ENCODE measurements at regions not wholly inside any gene's neighbourhood (a gene's known extent, or its start where the extent isn't known, plus 50 kb on each side); places are given as distances from the start of the nearest gene placed in this dataset.

- intact Hi-C loops (cut with DNase I; ENCODE audit: low total_unique reads): no loop called here
- Histone ChIP-seq H3K27me3 (no peaks in the 10 kb centered on the region), H3K4me1 (no peaks in the 10 kb centered on the region), H3K9me3 (no peaks in the 10 kb centered on the region), H3K4me3 (no peak overlapping the region), H3K36me3 (ENCODE audit: low read depth, missing control alignments) (no peaks in the 10 kb centered on the region), H3K27ac (no peak overlapping the region)
- DNase-seq: no peak
- 75 to 76% methylated on average over 3 of the region's 3 CpGs for WGBS, 2 donors
- no peak for TF ChIP-seq CTCF (IDR thresholded peaks at IDR 0.05)
- no peak for TF ChIP-seq POLR2A (IDR thresholded peaks at IDR 0.05)
Measured at GRCh38 chr7:93006480-93007095, 111.2 kb downstream of the SAMD9 start.

- no peak for DNase-seq
- Histone ChIP-seq H3K27me3 (no peaks in the 10 kb centered on the region), H3K4me1 (no peaks in the 10 kb centered on the region), H3K27ac (no peak overlapping the region), H3K36me3 (ENCODE audit: low read depth, missing control alignments) (no peaks in the 10 kb centered on the region), H3K4me3 (no peak overlapping the region), H3K9me3 (no peaks in the 10 kb centered on the region)
- intact Hi-C loops (cut with DNase I; ENCODE audit: low total_unique reads): no loop called here
- TF ChIP-seq CTCF (IDR thresholded peaks at IDR 0.05): no peak
- no peak for TF ChIP-seq POLR2A (IDR thresholded peaks at IDR 0.05)
- WGBS, 2 donors: 97 to 100% methylated on average over 2 of the region's 2 CpGs
Measured at GRCh38 chr7:93004906-93005305, 112.9 kb downstream of the SAMD9 start.

GRCh38 chr7:92997719-92998118, 120.1 kb downstream of the SAMD9 start:
- no peaks in the 10 kb centered on the region for H3K27me3 ChIP-seq
- no peaks in the 10 kb centered on the region for H3K4me1 ChIP-seq
- TF ChIP-seq CTCF (IDR thresholded peaks at IDR 0.05) (no peak), POLR2A (IDR thresholded peaks at IDR 0.05) (no peak)
- no peak overlapping the region for H3K27ac ChIP-seq
- H3K4me3 ChIP-seq: no peak overlapping the region
- no peak for DNase-seq
- intact Hi-C loops (cut with DNase I; ENCODE audit: low total_unique reads): no loop called here
- H3K36me3 ChIP-seq (ENCODE audit: low read depth, missing control alignments): no peaks in the 10 kb centered on the region
- H3K9me3 ChIP-seq: no peaks in the 10 kb centered on the region

DNA sequence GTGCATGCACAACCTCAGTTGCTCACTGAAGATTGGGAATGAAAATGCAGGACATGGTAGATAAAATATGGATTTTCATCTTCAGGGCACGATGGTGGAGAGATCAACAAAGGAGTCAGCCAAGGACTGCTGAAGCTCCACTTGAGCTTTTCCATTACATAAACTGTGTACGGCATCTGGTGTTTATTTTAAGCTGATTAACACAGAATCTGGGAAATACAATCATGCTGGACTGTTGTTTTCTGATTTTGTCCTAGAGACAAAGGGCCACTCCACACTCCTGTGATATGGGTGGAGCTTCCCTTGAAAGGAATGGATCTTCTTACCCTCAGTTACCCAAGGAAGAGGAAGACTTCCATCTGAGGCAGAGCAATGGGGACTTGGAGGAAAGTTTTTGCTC, 120.6 kb downstream of the SAMD9 start:
- intact Hi-C loops (cut with DNase I; ENCODE audit: low total_unique reads): no loop called here
- Histone ChIP-seq H3K36me3 (ENCODE audit: low read depth, missing control alignments) (no peaks in the 10 kb centered on the region), H3K9me3 (no peaks in the 10 kb centered on the region), H3K4me1 (no peaks in the 10 kb centered on the region), H3K27me3 (no peaks in the 10 kb centered on the region), H3K4me3 (no peak overlapping the region), H3K27ac (no peak overlapping the region)
- WGBS, 2 donors: 67 to 70% methylated on average over 2 of the region's 2 CpGs
- TF ChIP-seq POLR2A (IDR thresholded peaks at IDR 0.05): no peak
- no peak for TF ChIP-seq CTCF (IDR thresholded peaks at IDR 0.05)
- no peak for DNase-seq

DNA sequence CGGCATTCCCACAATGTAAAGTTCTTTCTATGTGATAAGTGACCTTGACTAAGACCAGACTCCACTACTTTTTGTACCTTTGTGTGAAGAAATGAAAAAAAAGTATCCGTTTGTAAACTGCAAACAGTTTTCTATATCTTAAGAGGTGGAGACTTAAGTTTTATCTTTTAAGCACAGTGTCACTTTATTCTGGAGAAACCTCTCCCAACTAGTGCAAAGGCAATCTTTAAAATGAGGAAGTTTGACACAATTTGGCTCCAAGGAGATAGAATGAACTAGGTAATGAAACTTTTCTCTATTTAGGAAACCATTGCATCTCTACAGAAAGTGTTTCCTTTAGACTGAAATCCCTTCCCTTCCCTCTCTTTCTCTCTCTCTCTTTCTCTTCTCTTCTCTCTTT, 122.9 kb downstream of the SAMD9 start:
- Histone ChIP-seq H3K27ac (no peak overlapping the region), H3K4me1 (no peaks in the 10 kb centered on the region), H3K9me3 (no peaks in the 10 kb centered on the region), H3K36me3 (ENCODE audit: low read depth, missing control alignments) (no peaks in the 10 kb centered on the region), H3K27me3 (no peaks in the 10 kb centered on the region), H3K4me3 (no peak overlapping the region)
- DNase-seq: no peak
- WGBS, 2 donors: 51 to 63% methylated on average over 2 of the region's 2 CpGs
- no peak for TF ChIP-seq POLR2A (IDR thresholded peaks at IDR 0.05)
- no peak for TF ChIP-seq CTCF (IDR thresholded peaks at IDR 0.05)
- intact Hi-C loops (cut with DNase I; ENCODE audit: low total_unique reads): no loop called here

Measured in testis (tissue), 2 donors.